LNCAP (cell line): ENCODE measurements at regions not wholly inside any gene's neighbourhood (a gene's known extent, or its start where the extent isn't known, plus 50 kb on each side); places are given as distances from the start of the nearest gene placed in this dataset.

ENCODE experiments used
- TF ChIP-seq, protein P1 (sequence below): fragments of 450-650 bp; IDR thresholded peaks from 2 replicates; pipeline ENCODE4 v1.5.1; 2017; ENCODE audit warnings: mild to moderate bottlenecking

GRCh38 chr5:158463938-158464337 is 605.0 kb upstream of the CLINT1 start:
- TF ChIP-seq, protein P1, sequence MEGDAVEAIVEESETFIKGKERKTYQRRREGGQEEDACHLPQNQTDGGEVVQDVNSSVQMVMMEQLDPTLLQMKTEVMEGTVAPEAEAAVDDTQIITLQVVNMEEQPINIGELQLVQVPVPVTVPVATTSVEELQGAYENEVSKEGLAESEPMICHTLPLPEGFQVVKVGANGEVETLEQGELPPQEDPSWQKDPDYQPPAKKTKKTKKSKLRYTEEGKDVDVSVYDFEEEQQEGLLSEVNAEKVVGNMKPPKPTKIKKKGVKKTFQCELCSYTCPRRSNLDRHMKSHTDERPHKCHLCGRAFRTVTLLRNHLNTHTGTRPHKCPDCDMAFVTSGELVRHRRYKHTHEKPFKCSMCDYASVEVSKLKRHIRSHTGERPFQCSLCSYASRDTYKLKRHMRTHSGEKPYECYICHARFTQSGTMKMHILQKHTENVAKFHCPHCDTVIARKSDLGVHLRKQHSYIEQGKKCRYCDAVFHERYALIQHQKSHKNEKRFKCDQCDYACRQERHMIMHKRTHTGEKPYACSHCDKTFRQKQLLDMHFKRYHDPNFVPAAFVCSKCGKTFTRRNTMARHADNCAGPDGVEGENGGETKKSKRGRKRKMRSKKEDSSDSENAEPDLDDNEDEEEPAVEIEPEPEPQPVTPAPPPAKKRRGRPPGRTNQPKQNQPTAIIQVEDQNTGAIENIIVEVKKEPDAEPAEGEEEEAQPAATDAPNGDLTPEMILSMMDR: no peak

GRCh38 chr5:158463188-158463587 is 604.2 kb upstream of the CLINT1 start:
- TF ChIP-seq, protein P1: no peak

DNA sequence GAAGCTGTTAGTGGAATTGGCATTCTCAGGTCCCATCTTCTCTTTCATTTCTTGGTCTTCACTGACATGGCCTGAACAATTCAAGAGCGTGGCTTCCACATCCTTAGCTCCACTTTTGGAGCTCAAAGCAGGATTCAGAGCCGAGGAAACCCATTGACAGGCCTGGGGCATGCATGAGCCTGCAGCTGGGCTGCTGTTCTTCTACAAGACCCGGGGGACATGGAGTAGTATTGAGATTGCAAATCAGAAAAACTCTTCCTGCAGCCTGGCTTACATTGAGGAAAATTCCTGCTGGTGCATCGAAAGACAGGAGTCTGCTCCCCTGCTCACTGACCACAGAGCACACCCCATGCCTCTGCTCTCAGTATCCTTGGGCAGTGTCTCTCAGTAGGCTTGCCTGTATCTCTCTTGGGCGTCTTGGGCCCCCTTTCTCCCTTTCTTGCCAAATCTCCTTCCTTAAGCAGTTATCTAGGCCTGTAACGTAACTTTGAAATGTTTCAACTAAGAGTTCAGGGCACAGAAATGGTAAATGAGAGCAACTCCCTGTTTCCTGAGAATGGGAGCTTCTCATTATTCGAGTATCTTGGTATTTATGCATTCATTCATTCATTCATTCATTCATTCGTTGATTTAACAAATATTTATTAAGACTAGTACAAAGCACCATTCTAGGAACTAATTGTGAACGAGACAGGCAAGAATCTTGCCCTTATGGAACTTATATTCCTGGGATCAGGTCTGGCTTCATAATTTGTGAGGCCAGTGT is 603.6 kb upstream of the CLINT1 start:
- TF ChIP-seq, protein P1: no peak

GRCh38 chr5:158461240-158461854 is 602.4 kb upstream of the CLINT1 start:
- TF ChIP-seq, protein P1: no peak

GRCh38 chr5:158458086-158458485 is 599.1 kb upstream of the CLINT1 start:
- TF ChIP-seq, protein P1: no peak

DNA sequence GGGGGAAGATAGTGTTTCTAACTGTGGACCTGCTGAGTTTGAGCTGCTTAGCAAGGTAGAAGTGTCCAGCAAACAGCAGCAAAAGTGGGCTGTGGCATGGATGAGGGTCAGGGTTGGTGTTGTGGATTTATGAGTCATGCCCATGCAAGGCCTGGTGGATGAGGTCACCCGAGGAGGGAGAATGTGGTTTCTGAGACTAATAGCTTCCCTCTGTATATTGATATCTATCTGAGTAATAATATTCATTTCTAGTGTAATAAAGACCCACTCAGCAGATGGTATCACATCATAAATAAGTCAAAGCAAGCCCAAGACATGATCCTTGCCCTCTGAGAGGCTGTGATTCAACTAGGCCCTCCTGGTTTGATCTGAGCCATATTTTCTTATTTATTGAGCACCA is 597.8 kb upstream of the CLINT1 start:
- TF ChIP-seq, protein P1: no peak

DNA sequence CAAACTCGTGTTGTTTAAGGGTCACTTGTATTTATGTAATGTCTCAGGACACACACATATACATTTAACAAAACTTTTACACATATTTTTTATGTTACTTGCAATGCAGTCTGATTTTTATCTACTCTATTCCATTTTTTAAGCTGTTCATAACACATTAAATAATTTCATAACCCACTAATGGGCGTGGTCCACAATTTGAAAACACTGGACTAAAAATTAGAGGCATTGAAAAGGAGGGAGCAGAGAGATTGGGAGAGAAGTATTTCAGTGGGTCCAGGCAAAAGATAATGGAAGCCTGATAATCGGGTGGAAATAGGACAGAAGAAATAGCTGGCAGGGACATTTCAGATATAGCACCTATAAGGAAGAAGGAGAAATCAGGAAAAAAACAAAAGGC is 597.3 kb upstream of the CLINT1 start:
- TF ChIP-seq, protein P1: no peak
